BLaER1 treated with 17β-estradiol and CSF1 and Interleukin-3, amounts not matched to agents 10 nM and 100 nM (cell line): ENCODE measurements at regions not wholly inside any gene's neighbourhood (a gene's known extent, or its start where the extent isn't known, plus 50 kb on each side); places are given as distances from the start of the nearest gene placed in this dataset.

ENCODE experiments used
- H3K27ac ChIP-seq, 11 experiments: shearing (Covaris generic); formaldehyde crosslinking; 2 replicates each; pipeline ENCODE4 v1.8.1; 2022
- H3K27me3 ChIP-seq, 11 experiments: shearing (Covaris generic); formaldehyde crosslinking; 2 replicates each; pipeline ENCODE4 v1.8.1; 2022
- H3K36me3 ChIP-seq, 11 experiments: shearing (Covaris generic); formaldehyde crosslinking; 2 replicates each; pipeline ENCODE4 v1.8.1; 2022
- H3K4me1 ChIP-seq, 10 experiments: shearing (Covaris generic); formaldehyde crosslinking; 2 replicates each; pipeline ENCODE4 v1.8.1; 2022
- H3K4me2 ChIP-seq, 11 experiments: shearing (Covaris generic); formaldehyde crosslinking; 2 replicates each; pipeline ENCODE4 v1.8.1; 2022
- H3K4me3 ChIP-seq, 10 experiments: shearing (Covaris generic); formaldehyde crosslinking; 2 replicates each; pipeline ENCODE4 v1.8.1; 2022
- H3K9ac ChIP-seq, 11 experiments: shearing (Covaris generic); formaldehyde crosslinking; 2 replicates each; pipeline ENCODE4 v1.8.1; 2022
- H3K9me3 ChIP-seq, 11 experiments: shearing (Covaris generic); formaldehyde crosslinking; replicated peaks in 1 of 11; 2 replicates each; pipeline ENCODE4 v1.8.1; 2022
- H4K20me1 ChIP-seq, 11 experiments: shearing (Covaris generic); formaldehyde crosslinking; 2 replicates each; pipeline ENCODE4 v1.8.1; 2022
- Cebpa-rat ChIP-seq, 11 experiments: shearing (Covaris generic); IDR thresholded peaks; 2 replicates each; pipeline ENCODE4 v1.8.1; 2022

DNA sequence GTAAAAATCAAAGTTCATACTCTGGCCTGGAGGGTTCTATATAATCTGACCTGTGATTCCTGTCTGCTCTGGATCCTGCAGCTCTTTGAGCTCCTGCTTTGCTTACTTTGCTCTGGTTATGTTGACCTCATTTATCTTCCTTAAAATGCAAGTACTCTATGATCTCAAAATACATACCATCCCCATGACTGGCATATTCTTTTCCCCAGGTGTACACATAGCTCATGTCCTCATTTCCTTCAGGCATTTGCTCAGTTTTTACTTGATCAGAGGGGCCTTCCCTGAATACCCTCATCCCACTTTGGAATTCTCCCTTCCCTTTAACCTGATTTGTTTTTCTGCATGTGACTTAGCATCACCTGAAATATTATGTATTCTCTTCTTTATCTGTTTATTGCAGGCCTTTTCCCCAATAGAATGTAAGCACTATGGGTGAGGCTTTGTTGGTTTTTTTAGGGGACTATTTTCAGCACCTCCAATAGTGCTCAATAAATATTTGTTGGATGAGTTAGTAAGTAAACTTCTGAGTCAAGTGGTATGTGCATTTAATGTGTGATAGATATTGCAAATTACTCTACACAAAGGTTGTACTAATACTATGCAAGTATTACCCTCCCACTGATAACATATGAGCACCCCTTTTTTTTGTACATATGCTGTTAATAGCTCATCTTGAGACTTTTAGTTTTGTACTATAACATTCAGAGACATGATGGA, 211.5 kb downstream of the NMUR2 start:
- H3K4me3 ChIP-seq, result no peak overlapping the region

DNA sequence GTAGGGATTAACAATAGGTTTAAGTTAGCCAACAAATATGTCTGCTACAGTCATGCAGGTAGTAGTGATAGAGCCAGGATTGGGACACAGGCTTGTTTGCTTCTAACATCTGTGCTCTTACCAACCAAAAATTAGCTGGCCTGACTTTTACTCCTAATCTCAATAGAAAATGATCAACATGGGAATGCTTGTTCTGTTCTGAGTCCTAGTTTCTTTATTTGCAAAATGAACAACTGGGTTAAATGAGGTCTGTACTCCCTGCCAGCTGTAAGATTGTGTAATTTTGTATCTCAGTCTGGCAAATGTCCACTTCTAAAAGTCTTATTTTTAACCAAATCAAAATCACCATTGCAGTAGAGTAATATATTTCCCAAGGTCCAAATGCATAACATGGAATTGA, 216.8 kb downstream of the NMUR2 start:
- no peaks in the 10 kb centered on the region for H3K4me1 ChIP-seq

More for the DNA sequence above, 211.5 kb downstream of the NMUR2 start:
- TF ChIP-seq Cebpa-rat (IDR thresholded peaks at IDR 0.05), result no peak
- no peaks in the 10 kb centered on the region for H4K20me1 ChIP-seq
- H3K9me3 ChIP-seq, result peaks cover 0 to 14% (median 6%) of the 10 kb centered on the region in 11 experiments; a peak in 7 of 22 replicates
- H3K27ac ChIP-seq, result no peak overlapping the region
- no peaks in the 10 kb centered on the region for H3K36me3 ChIP-seq
- no peak overlapping the region for H3K9ac ChIP-seq
- no peaks in the 10 kb centered on the region for H3K27me3 ChIP-seq
- H3K4me2 ChIP-seq, result no peak overlapping the region
- no peaks in the 10 kb centered on the region for H3K4me1 ChIP-seq

DNA sequence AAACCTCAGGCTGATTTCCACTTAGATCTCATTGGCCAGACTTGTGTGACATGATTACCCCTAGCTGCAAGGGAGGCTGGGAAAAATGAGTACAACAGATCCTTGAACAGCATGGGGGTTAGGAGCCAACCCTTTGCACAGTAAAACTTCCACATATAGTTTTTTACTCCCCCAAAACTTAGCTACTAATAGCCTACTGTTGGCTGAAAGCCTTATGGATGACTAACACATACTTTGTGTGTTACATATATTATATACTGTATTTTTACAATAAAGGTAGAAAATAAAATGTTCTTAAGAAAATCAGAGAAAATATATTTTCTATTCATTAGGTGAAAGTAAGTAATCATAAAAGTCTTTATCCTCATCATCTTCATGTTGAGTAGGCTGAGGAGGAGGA, 217.4 kb downstream of the NMUR2 start:
- no peak overlapping the region for H3K27ac ChIP-seq
- no peak for TF ChIP-seq Cebpa-rat (IDR thresholded peaks at IDR 0.05)
- no peaks in the 10 kb centered on the region for H3K36me3 ChIP-seq
- H3K27me3 ChIP-seq, result no peaks in the 10 kb centered on the region
- H4K20me1 ChIP-seq, result no peaks in the 10 kb centered on the region
- H3K4me2 ChIP-seq, result no peak overlapping the region
- H3K4me1 ChIP-seq, result no peaks in the 10 kb centered on the region
- no peak overlapping the region for H3K9ac ChIP-seq
- H3K4me3 ChIP-seq, result no peak overlapping the region
- H3K9me3 ChIP-seq, result peaks cover 5 to 16% (median 11%) of the 10 kb centered on the region in 11 experiments; a peak in 14 of 22 replicates

More for the DNA sequence above, 216.8 kb downstream of the NMUR2 start:
- peaks cover 5 to 20% (median 12%) of the 10 kb centered on the region in 11 experiments; a peak in 15 of 22 replicates for H3K9me3 ChIP-seq
- TF ChIP-seq Cebpa-rat (IDR thresholded peaks at IDR 0.05), result no peak
- H3K9ac ChIP-seq, result no peak overlapping the region
- no peaks in the 10 kb centered on the region for H4K20me1 ChIP-seq
- H3K36me3 ChIP-seq, result no peaks in the 10 kb centered on the region
- no peak overlapping the region for H3K4me2 ChIP-seq
- H3K27ac ChIP-seq, result no peak overlapping the region
- no peaks in the 10 kb centered on the region for H3K27me3 ChIP-seq
- H3K4me3 ChIP-seq, result no peak overlapping the region

- H3K9ac ChIP-seq, result no peak overlapping the region
Observed at GRCh38 chr5:152185547-152186245, 219.4 kb downstream of the NMUR2 start.

GRCh38 chr5:152184266-152184665, 220.8 kb downstream of the NMUR2 start:
- TF ChIP-seq Cebpa-rat (IDR thresholded peaks at IDR 0.05), result no peak
- Histone ChIP-seq H3K4me1 (no peaks in the 10 kb centered on the region), H4K20me1 (no peaks in the 10 kb centered on the region), H3K4me3 (no peak overlapping the region), H3K9ac (no peak overlapping the region), H3K27me3 (no peaks in the 10 kb centered on the region), H3K36me3 (no peaks in the 10 kb centered on the region), H3K27ac (no peak overlapping the region), H3K9me3 (peaks cover 10 to 27% (median 17%) of the 10 kb centered on the region in 11 experiments), H3K4me2 (no peak overlapping the region)

More at GRCh38 chr5:152185547-152186245, 219.4 kb downstream of the NMUR2 start:
- no peaks in the 10 kb centered on the region for H3K4me1 ChIP-seq
- no peak for TF ChIP-seq Cebpa-rat (IDR thresholded peaks at IDR 0.05)
- no peak overlapping the region for H3K4me2 ChIP-seq
- no peaks in the 10 kb centered on the region for H3K36me3 ChIP-seq
- H3K27me3 ChIP-seq, result no peaks in the 10 kb centered on the region
- peaks cover 0 to 13% (median 6%) of the 10 kb centered on the region in 11 experiments; a peak in 11 of 22 replicates for H3K9me3 ChIP-seq
- H3K27ac ChIP-seq, result no peak overlapping the region
- H3K4me3 ChIP-seq, result no peak overlapping the region
- no peaks in the 10 kb centered on the region for H4K20me1 ChIP-seq

GRCh38 chr5:152181461-152181860, 223.6 kb downstream of the NMUR2 start:
- Histone ChIP-seq H4K20me1 (no peaks in the 10 kb centered on the region), H3K9me3 (peaks cover 15 to 20% (median 18%) of the 10 kb centered on the region in 11 experiments), H3K4me2 (no peak overlapping the region), H3K4me1 (no peaks in the 10 kb centered on the region), H3K27me3 (no peaks in the 10 kb centered on the region), H3K4me3 (no peak overlapping the region), H3K9ac (no peak overlapping the region), H3K36me3 (no peaks in the 10 kb centered on the region), H3K27ac (no peak overlapping the region)
- no peak for TF ChIP-seq Cebpa-rat (IDR thresholded peaks at IDR 0.05)

- Histone ChIP-seq H3K9me3 (peaks cover 15 to 20% (median 18%) of the 10 kb centered on the region in 11 experiments), H3K27ac (no peak overlapping the region), H3K27me3 (no peaks in the 10 kb centered on the region), H3K36me3 (no peaks in the 10 kb centered on the region), H4K20me1 (no peaks in the 10 kb centered on the region), H3K4me2 (no peak overlapping the region), H3K4me1 (no peaks in the 10 kb centered on the region), H3K4me3 (no peak overlapping the region), H3K9ac (no peak overlapping the region)
- no peak for TF ChIP-seq Cebpa-rat (IDR thresholded peaks at IDR 0.05)
Observed at GRCh38 chr5:152178350-152178699, 226.8 kb downstream of the NMUR2 start.

- no peaks in the 10 kb centered on the region for H3K4me1 ChIP-seq
- no peak overlapping the region for H3K9ac ChIP-seq
- H3K9me3 ChIP-seq, result peaks cover 15 to 20% (median 18%) of the 10 kb centered on the region in 11 experiments
- H3K27me3 ChIP-seq, result no peaks in the 10 kb centered on the region
- no peaks in the 10 kb centered on the region for H3K36me3 ChIP-seq
- no peak overlapping the region for H3K4me2 ChIP-seq
- H4K20me1 ChIP-seq, result no peaks in the 10 kb centered on the region
- no peak for TF ChIP-seq Cebpa-rat (IDR thresholded peaks at IDR 0.05)
- no peak overlapping the region for H3K27ac ChIP-seq
- no peak overlapping the region for H3K4me3 ChIP-seq
Observed at GRCh38 chr5:152177626-152178349, 227.3 kb downstream of the NMUR2 start.

- no peak for TF ChIP-seq Cebpa-rat (IDR thresholded peaks at IDR 0.05)
- no peaks in the 10 kb centered on the region for H3K36me3 ChIP-seq
- H3K4me1 ChIP-seq, result no peaks in the 10 kb centered on the region
- no peak overlapping the region for H3K27ac ChIP-seq
- H3K4me3 ChIP-seq, result no peak overlapping the region
- H3K4me2 ChIP-seq, result no peak overlapping the region
- no peaks in the 10 kb centered on the region for H3K9me3 ChIP-seq
- no peaks in the 10 kb centered on the region for H3K27me3 ChIP-seq
- H3K9ac ChIP-seq, result no peak overlapping the region
- no peaks in the 10 kb centered on the region for H4K20me1 ChIP-seq
Observed at GRCh38 chr5:152171888-152172287, 233.2 kb downstream of the NMUR2 start.
